ENCODE measurements at regions not wholly inside any gene's neighbourhood (a gene's known extent, or its start where the extent isn't known, plus 50 kb on each side); places are given as distances from the start of the nearest gene placed in this dataset.

- DNase-seq, result no peak
- WGBS, 2 donors, result 98% methylated on average over 2 of the region's 2 CpGs
Measured at GRCh38 chr14:55756557-55756956, 176.6 kb downstream of the KTN1 start.

GRCh38 chr14:55758796-55759195, 178.8 kb downstream of the KTN1 start:
- Histone ChIP-seq H3K4me1 (peaks cover 5 to 6% of the 10 kb centered on the region in 2 donors), H3K4me3 (replicated peaks in 1 of 3) (no peak overlapping the region), H3K27ac (no peak overlapping the region), H3K36me3 (no peaks in the 10 kb centered on the region), H3K9me3 (no peaks in the 10 kb centered on the region), H3K27me3 (no peaks in the 10 kb centered on the region)
- no peak for TF ChIP-seq CTCF (IDR thresholded peaks at IDR 0.05)
- TF ChIP-seq POLR2A (IDR thresholded peaks at IDR 0.05), result no peak
- 60 to 89% methylated on average over 1 of the region's 1 CpG for WGBS, 2 donors
- intact Hi-C loops (cut with DNase I), result no loop called here
- DNase-seq, result no peak

More at GRCh38 chr14:55756557-55756956, 176.6 kb downstream of the KTN1 start:
- Histone ChIP-seq H3K27me3 (no peaks in the 10 kb centered on the region), H3K36me3 (no peaks in the 10 kb centered on the region), H3K4me3 (replicated peaks in 1 of 3) (no peak overlapping the region), H3K27ac (no peak overlapping the region), H3K9me3 (no peaks in the 10 kb centered on the region), H3K4me1 (peaks cover 10 to 19% of the 10 kb centered on the region in 2 donors)
- TF ChIP-seq POLR2A (IDR thresholded peaks at IDR 0.05) (no peak), CTCF (IDR thresholded peaks at IDR 0.05) (no peak)
- intact Hi-C loops (cut with DNase I), result no loop called here

GRCh38 chr14:55760789-55761566, 181.0 kb downstream of the KTN1 start:
- Histone ChIP-seq H3K36me3 (no peaks in the 10 kb centered on the region), H3K9me3 (no peaks in the 10 kb centered on the region), H3K4me1 (peaks cover 3 to 7% of the 10 kb centered on the region in 2 donors), H3K4me3 (replicated peaks in 1 of 3) (no peak overlapping the region), H3K27ac (no peak overlapping the region), H3K27me3 (no peaks in the 10 kb centered on the region)
- intact Hi-C loops (cut with DNase I), result no loop called here
- TF ChIP-seq CTCF (IDR thresholded peaks at IDR 0.05) (no peak), POLR2A (IDR thresholded peaks at IDR 0.05) (no peak)
- 93 to 94% methylated on average over 14 of the region's 14 CpGs for WGBS, 2 donors
- DNase-seq, result no peak

GRCh38 chr14:55761651-55762050, 181.6 kb downstream of the KTN1 start:
- Histone ChIP-seq H3K9me3 (no peaks in the 10 kb centered on the region), H3K4me3 (replicated peaks in 1 of 3) (no peak overlapping the region), H3K27ac (no peak overlapping the region), H3K27me3 (no peaks in the 10 kb centered on the region), H3K36me3 (no peaks in the 10 kb centered on the region), H3K4me1 (peaks cover 0 to 7% of the 10 kb centered on the region in 2 donors)
- DNase-seq, result no peak
- intact Hi-C loops (cut with DNase I), result no loop called here
- no peak for TF ChIP-seq CTCF (IDR thresholded peaks at IDR 0.05)
- TF ChIP-seq POLR2A (IDR thresholded peaks at IDR 0.05), result no peak
- 63 to 70% methylated on average over 1 of the region's 1 CpG for WGBS, 2 donors

- 41 to 46% methylated on average over 5 of the region's 5 CpGs for WGBS, 2 donors
- no peak overlapping the region for H3K4me3 ChIP-seq (replicated peaks in 1 of 3)
- no peak for DNase-seq
- no peaks in the 10 kb centered on the region for H3K27me3 ChIP-seq
- intact Hi-C loops (cut with DNase I), result no loop called here
- H3K27ac ChIP-seq, result no peak overlapping the region
- H3K36me3 ChIP-seq, result no peaks in the 10 kb centered on the region
- peaks cover 0 to 7% of the 10 kb centered on the region in 2 donors for H3K4me1 ChIP-seq
- TF ChIP-seq CTCF (IDR thresholded peaks at IDR 0.05) (no peak), POLR2A (IDR thresholded peaks at IDR 0.05) (no peak)
- no peaks in the 10 kb centered on the region for H3K9me3 ChIP-seq
Measured at GRCh38 chr14:55762595-55763232, 182.7 kb downstream of the KTN1 start.

All from thyroid gland (tissue), 4 donors.